GM20000 (cell line): ENCODE measurements at regions not wholly inside any gene's neighbourhood (a gene's known extent, or its start where the extent isn't known, plus 50 kb on each side); places are given as distances from the start of the nearest gene placed in this dataset.

ENCODE experiments used
- DNase-seq: peaks from one replicate; pipeline ENCODE4 v3.0.0; 2012; ENCODE audit warnings: low spot score
- TF ChIP-seq, protein P1 (sequence below): IDR thresholded peaks from 2 replicates; pipeline ENCODE4 v1.5.1; 2012; ENCODE audit warnings: mild to moderate bottlenecking, control low read depth; ENCODE audit errors: extremely low read depth, missing control alignments

DNA sequence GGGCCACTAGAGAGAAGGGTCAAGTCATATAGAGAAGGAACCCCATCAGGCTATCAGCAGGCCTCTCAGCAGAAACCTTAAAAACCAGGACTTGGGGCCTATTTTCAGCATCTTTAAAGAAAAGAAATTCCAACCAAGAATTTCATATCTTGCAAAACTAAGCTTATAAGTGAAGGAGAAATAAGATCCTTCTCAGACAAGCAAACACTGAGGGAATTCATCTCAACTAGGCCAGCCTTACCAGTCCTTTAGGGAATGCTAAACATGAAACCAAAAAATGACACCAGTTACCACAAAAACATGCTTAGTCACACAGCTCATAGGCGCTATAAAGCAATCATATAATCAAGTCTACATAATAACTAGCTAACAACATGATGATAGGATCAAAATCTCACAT lies 407.1 kb downstream of the LRRC70 start:
- TF ChIP-seq, protein P1, sequence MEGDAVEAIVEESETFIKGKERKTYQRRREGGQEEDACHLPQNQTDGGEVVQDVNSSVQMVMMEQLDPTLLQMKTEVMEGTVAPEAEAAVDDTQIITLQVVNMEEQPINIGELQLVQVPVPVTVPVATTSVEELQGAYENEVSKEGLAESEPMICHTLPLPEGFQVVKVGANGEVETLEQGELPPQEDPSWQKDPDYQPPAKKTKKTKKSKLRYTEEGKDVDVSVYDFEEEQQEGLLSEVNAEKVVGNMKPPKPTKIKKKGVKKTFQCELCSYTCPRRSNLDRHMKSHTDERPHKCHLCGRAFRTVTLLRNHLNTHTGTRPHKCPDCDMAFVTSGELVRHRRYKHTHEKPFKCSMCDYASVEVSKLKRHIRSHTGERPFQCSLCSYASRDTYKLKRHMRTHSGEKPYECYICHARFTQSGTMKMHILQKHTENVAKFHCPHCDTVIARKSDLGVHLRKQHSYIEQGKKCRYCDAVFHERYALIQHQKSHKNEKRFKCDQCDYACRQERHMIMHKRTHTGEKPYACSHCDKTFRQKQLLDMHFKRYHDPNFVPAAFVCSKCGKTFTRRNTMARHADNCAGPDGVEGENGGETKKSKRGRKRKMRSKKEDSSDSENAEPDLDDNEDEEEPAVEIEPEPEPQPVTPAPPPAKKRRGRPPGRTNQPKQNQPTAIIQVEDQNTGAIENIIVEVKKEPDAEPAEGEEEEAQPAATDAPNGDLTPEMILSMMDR: no peak
- no peak for DNase-seq

- TF ChIP-seq, protein P1: no peak
- DNase-seq: no peak
Observed at GRCh38 chr5:62982348-62982747, 403.7 kb downstream of the LRRC70 start.

GRCh38 chr5:62980884-62981283 lies 402.3 kb downstream of the LRRC70 start:
- DNase-seq: no peak
- TF ChIP-seq, protein P1: no peak

DNA sequence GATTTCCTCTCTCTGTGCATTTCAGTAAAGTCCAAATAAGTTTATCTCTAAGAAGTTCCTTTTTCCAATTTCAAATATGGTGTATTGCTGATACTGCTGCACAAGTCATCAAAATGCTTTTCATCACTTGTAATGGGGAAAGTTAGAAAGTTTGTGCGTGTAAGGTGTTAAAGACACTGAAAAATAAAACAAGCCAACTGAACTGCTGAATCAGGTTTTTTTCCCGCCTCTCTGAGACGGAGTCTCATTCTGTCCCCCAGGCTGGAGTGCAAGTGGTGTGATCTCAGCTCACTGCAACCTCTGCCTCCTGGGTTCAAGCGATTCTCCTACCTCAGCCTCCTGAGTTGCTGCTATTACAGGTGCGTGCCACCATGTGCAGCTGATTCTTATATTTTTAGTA lies 400.9 kb downstream of the LRRC70 start:
- DNase-seq: no peak
- TF ChIP-seq, protein P1: no peak

DNA sequence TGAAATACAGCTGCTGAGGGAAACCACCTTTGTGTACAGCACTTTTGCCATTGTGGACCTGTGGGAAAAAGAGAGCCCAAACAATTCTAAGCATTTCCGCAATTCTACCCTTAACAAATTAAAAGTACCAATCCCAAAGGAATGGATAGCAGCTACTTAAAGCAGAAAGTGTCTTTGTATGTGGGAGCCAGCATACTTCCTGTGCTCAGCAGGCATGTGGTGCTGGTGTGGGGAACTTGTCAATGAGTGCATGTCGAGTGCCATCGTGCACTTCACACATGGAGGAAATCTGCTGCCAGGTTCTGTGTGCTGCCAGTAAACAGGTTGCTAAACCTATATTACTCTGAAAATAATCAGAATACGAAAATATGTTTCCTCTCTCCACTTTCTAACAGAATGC lies 399.0 kb downstream of the LRRC70 start:
- no peak for DNase-seq
- TF ChIP-seq, protein P1: no peak

DNA sequence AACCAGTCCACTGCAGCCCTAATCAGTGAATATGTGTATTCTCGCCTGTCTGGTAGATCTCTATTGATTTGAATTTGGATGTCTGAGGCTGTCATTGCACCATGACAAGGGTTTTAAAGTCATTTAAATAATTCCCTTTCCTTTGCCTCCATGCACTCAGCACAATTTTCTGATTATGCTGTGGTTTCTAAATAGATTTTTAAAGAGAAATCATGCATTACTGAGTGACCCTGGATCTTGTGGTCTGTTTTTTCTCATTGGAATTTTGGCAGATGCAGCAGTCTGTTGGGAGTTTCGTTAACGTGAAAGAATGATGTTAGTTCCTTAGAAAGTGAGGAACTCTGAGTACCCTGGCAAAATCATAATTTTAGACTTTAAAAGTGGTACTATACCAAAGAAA lies 396.0 kb downstream of the LRRC70 start:
- TF ChIP-seq, protein P1: no peak
- DNase-seq: no peak

- no peak for DNase-seq
- TF ChIP-seq, protein P1: no peak
Observed at GRCh38 chr5:62969409-62970120, 390.9 kb downstream of the LRRC70 start.
